NT2/D1 (cell line): ENCODE measurements at regions not wholly inside any gene's neighbourhood (a gene's known extent, or its start where the extent isn't known, plus 50 kb on each side); places are given as distances from the start of the nearest gene placed in this dataset.

Source experiments
- DNase-seq: peaks from one replicate; pipeline ENCODE4 v3.0.0-alpha.2; 2011; ENCODE audit warnings: low read depth, low spot score
- H3K27me3 ChIP-seq: 2 replicates; pipeline ENCODE4 v1.6.0; 2011; ENCODE audit warnings: mild to moderate bottlenecking; ENCODE audit not compliant: insufficient read length, insufficient read depth
- H3K36me3 ChIP-seq: 2 replicates; pipeline ENCODE4 v1.6.1; 2011; ENCODE audit warnings: mild to moderate bottlenecking, low read length, mixed read lengths; ENCODE audit not compliant: insufficient read depth, insufficient read length
- H3K4me1 ChIP-seq: 2 replicates; pipeline ENCODE4 v1.5.1; 2011; ENCODE audit not compliant: insufficient read depth, insufficient read length
- H3K4me3 ChIP-seq: 2 replicates; pipeline ENCODE4 v1.5.1; 2011; ENCODE audit warnings: low read depth; ENCODE audit not compliant: insufficient read length
- H3K9ac ChIP-seq: 2 replicates; pipeline ENCODE4 v1.6.0; 2011; ENCODE audit warnings: low read depth; ENCODE audit not compliant: insufficient read length
- H3K9me3 ChIP-seq: 2 replicates; pipeline ENCODE4 v1.5.1; 2011; ENCODE audit warnings: mild to moderate bottlenecking, low read length; ENCODE audit not compliant: insufficient read depth
- SUZ12 ChIP-seq: IDR thresholded peaks from 2 replicates; pipeline ENCODE4 v1.6.1; 2011; ENCODE audit not compliant: insufficient read length, insufficient read depth; ENCODE audit errors: extremely low read depth
- YY1 ChIP-seq: IDR thresholded peaks from 2 replicates; pipeline ENCODE4 v1.6.1; 2011; ENCODE audit not compliant: insufficient read length, insufficient read depth
- ZNF274 ChIP-seq: IDR thresholded peaks from 2 replicates; pipeline ENCODE4 v1.6.1; 2011; ENCODE audit warnings: mild to moderate bottlenecking, low read depth, low read length

- H3K9me3 ChIP-seq: no peaks in the 10 kb centered on the region
- no peak overlapping the region for H3K9ac ChIP-seq
- no peak for TF ChIP-seq YY1
- no peak for TF ChIP-seq SUZ12
- DNase-seq: no peak
- no peaks in the 10 kb centered on the region for H3K27me3 ChIP-seq
- no peak overlapping the region for H3K4me3 ChIP-seq
- no peaks in the 10 kb centered on the region for H3K4me1 ChIP-seq
- H3K36me3 ChIP-seq: no peaks in the 10 kb centered on the region
These were observed 204.0 kb downstream of the TPBG start for GRCh38 chr6:82567621-82568020.

GRCh38 chr6:82568290-82568993 is 204.8 kb downstream of the TPBG start:
- no peak overlapping the region for H3K9ac ChIP-seq
- H3K27me3 ChIP-seq: no peaks in the 10 kb centered on the region
- no peaks in the 10 kb centered on the region for H3K9me3 ChIP-seq
- no peak for DNase-seq
- no peak overlapping the region for H3K4me3 ChIP-seq
- no peaks in the 10 kb centered on the region for H3K36me3 ChIP-seq
- TF ChIP-seq ZNF274 (no peak), SUZ12 (no peak), YY1 (no peak)
- H3K4me1 ChIP-seq: no peaks in the 10 kb centered on the region

- no peak overlapping the region for H3K9ac ChIP-seq
- H3K36me3 ChIP-seq: no peaks in the 10 kb centered on the region
- no peaks in the 10 kb centered on the region for H3K27me3 ChIP-seq
- no peak overlapping the region for H3K4me3 ChIP-seq
- H3K4me1 ChIP-seq: no peaks in the 10 kb centered on the region
- no peak for DNase-seq
- no peaks in the 10 kb centered on the region for H3K9me3 ChIP-seq
- TF ChIP-seq SUZ12 (no peak), ZNF274 (no peak), YY1 (no peak)
These were observed 205.4 kb downstream of the TPBG start for GRCh38 chr6:82569022-82569421.

- Histone ChIP-seq H3K27me3 (no peaks in the 10 kb centered on the region), H3K4me1 (no peaks in the 10 kb centered on the region), H3K9ac (no peak overlapping the region), H3K9me3 (no peaks in the 10 kb centered on the region), H3K4me3 (no peak overlapping the region), H3K36me3 (no peaks in the 10 kb centered on the region)
- DNase-seq: no peak
- no peak for TF ChIP-seq ZNF274
- TF ChIP-seq YY1: no peak
- TF ChIP-seq SUZ12: no peak
These were observed 206.5 kb downstream of the TPBG start for GRCh38 chr6:82570083-82570482.

GRCh38 chr6:82571455-82571854 is 207.8 kb downstream of the TPBG start:
- no peak for TF ChIP-seq SUZ12
- no peak for TF ChIP-seq ZNF274
- TF ChIP-seq YY1: no peak
- Histone ChIP-seq H3K27me3 (no peaks in the 10 kb centered on the region), H3K9ac (no peak overlapping the region), H3K4me3 (no peak overlapping the region), H3K4me1 (no peaks in the 10 kb centered on the region), H3K9me3 (peaks cover 5% of the 10 kb centered on the region), H3K36me3 (no peaks in the 10 kb centered on the region)
- DNase-seq: no peak

- Histone ChIP-seq H3K4me1 (no peaks in the 10 kb centered on the region), H3K9me3 (peaks cover 13% of the 10 kb centered on the region), H3K36me3 (no peaks in the 10 kb centered on the region), H3K4me3 (no peak overlapping the region), H3K9ac (no peak overlapping the region), H3K27me3 (no peaks in the 10 kb centered on the region)
- DNase-seq: no peak
- no peak for TF ChIP-seq YY1
These were observed 209.8 kb downstream of the TPBG start for GRCh38 chr6:82573254-82573972.

GRCh38 chr6:82576284-82576683 is 212.7 kb downstream of the TPBG start:
- Histone ChIP-seq H3K9me3 (peaks cover 13% of the 10 kb centered on the region), H3K4me3 (no peak overlapping the region), H3K9ac (no peak overlapping the region), H3K4me1 (no peaks in the 10 kb centered on the region), H3K27me3 (no peaks in the 10 kb centered on the region), H3K36me3 (no peaks in the 10 kb centered on the region)
- DNase-seq: no peak
- no peak for TF ChIP-seq SUZ12
- TF ChIP-seq ZNF274: no peak
- no peak for TF ChIP-seq YY1
